ENCODE measurements at regions not wholly inside any gene's neighbourhood (a gene's known extent, or its start where the extent isn't known, plus 50 kb on each side); places are given as distances from the start of the nearest gene placed in this dataset.
"Not testable (repeated sequence)": the region's sequence is repeated elsewhere in the genome, so short reads cannot be mapped to it uniquely, and the experiment has no call there.

DNA sequence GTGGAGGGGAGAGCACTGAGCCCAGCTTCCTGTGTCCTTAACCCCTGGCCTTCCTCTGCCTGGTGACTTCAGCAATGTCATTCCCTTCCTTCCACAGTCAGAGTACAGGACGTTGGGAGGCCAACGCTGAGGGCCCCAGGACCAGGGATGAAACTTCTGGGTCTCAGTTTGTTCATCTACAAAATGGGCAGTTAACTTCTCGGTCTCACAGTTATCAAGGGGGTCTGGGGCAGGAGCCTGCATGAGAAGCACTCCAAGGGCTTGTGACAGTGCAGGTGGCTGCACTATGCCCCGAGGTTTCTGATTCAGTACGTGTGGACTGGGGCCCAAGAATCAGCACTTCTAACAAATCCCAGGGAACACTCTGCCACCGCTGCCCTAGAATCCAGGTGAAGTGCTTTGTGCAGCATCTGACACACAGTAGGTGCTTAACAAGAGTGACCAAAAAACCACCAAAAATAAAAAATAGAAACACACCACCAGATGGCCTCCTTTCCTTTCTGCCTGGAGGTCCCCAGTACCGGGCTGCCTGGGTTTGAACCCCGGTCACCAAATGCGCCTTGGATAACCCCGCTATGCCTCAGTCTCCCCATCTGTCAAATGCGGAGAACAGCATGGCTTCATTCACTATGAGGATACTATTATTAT is 80.4 kb downstream of the RFLNA start:
- TF ChIP-seq, protein P1, sequence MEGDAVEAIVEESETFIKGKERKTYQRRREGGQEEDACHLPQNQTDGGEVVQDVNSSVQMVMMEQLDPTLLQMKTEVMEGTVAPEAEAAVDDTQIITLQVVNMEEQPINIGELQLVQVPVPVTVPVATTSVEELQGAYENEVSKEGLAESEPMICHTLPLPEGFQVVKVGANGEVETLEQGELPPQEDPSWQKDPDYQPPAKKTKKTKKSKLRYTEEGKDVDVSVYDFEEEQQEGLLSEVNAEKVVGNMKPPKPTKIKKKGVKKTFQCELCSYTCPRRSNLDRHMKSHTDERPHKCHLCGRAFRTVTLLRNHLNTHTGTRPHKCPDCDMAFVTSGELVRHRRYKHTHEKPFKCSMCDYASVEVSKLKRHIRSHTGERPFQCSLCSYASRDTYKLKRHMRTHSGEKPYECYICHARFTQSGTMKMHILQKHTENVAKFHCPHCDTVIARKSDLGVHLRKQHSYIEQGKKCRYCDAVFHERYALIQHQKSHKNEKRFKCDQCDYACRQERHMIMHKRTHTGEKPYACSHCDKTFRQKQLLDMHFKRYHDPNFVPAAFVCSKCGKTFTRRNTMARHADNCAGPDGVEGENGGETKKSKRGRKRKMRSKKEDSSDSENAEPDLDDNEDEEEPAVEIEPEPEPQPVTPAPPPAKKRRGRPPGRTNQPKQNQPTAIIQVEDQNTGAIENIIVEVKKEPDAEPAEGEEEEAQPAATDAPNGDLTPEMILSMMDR (IDR thresholded peaks at IDR 0.05), result no peak
- no peak for TF ChIP-seq POLR2A (IDR thresholded peaks at IDR 0.05)
- Histone ChIP-seq H3K4me3 (no peak overlapping the region), H3K4me1 (peaks cover 41% of the 10 kb centered on the region), H3K27me3 (no peaks in the 10 kb centered on the region), H3K27ac (peak overlapping the region in 1 of 2 donors; percentile 39), H3K36me3 (ENCODE audit: low read depth, missing control alignments) (no peaks in the 10 kb centered on the region), H3K9me3 (no peaks in the 10 kb centered on the region)
- 80 to 84% methylated on average over 11 of the region's 11 CpGs for WGBS, 2 donors
- no peak for DNase-seq
- intact Hi-C loops (cut with DNase I; ENCODE audit: low total_unique reads), result loop anchor here (10.0 kb wide), 1 partner anchor 50 kb away; no protein-coding TSS in a partner anchor

DNA sequence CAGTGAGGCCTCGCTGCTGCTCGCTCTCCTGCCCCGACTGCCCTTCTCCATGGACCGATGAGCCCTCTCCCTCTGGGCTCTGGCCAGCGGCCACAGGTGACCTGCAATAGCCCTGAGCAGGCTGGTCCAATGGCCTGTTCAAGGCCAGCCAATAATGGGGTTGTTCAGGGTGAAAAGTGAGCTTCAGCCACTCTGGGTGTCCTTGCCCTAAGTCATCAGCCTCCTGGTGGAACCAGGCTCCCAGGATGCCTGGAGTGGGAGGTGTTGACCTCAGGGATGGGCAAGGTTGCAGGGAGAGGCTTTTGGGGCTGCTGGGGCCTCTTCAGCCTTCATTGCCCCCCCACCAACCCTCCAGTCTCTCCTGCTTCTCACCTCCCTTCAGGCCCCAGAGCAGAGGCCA is 79.7 kb downstream of the RFLNA start:
- no peak overlapping the region for H3K4me3 ChIP-seq
- H3K27me3 ChIP-seq, result no peaks in the 10 kb centered on the region
- no peaks in the 10 kb centered on the region for H3K36me3 ChIP-seq (ENCODE audit: low read depth, missing control alignments)
- peaks cover 42% of the 10 kb centered on the region for H3K4me1 ChIP-seq
- WGBS, 2 donors, result 52% methylated on average over 5 of the region's 5 CpGs; no CpG with 5 or more reads in 1 of the 2 donors
- TF ChIP-seq POLR2A (IDR thresholded peaks at IDR 0.05), result no peak
- TF ChIP-seq, protein P1 (IDR thresholded peaks at IDR 0.05), result no peak
- peak overlapping the region in 1 of 2 donors; percentile 39 for H3K27ac ChIP-seq
- DNase-seq, result peak; percentile 43
- H3K9me3 ChIP-seq, result no peaks in the 10 kb centered on the region
- intact Hi-C loops (cut with DNase I; ENCODE audit: low total_unique reads), result loop anchor here (10.0 kb wide), 1 partner anchor 50 kb away; no protein-coding TSS in a partner anchor

DNA sequence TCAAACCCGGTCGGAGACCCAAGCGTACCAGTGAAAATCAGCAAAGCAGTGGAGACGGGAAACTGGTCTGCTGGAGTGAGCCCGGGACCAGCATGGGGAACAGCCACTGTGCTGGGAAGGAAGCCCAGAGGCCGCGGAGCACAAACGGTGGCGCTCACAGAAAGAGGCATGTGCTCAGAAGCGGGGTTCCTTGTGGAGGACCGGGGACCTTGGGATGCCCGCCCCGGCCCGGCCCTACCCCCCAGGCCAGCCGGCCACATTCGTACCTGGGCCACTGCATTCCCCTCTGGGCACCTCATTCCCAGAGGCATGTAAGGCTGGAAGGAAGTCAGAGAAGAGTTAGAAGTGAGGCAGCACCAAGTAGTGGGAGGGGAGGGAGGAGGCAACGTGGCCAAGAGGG is 79.3 kb downstream of the RFLNA start:
- H3K27me3 ChIP-seq, result no peaks in the 10 kb centered on the region
- H3K4me3 ChIP-seq, result no peak overlapping the region
- H3K9me3 ChIP-seq, result no peaks in the 10 kb centered on the region
- peaks cover 41% of the 10 kb centered on the region for H3K4me1 ChIP-seq
- TF ChIP-seq POLR2A (IDR thresholded peaks at IDR 0.05), result no peak
- TF ChIP-seq, protein P1 (IDR thresholded peaks at IDR 0.05), result no peak
- peak overlapping the region in 1 of 2 donors; percentile 39 for H3K27ac ChIP-seq
- DNase-seq, result no peak
- WGBS, 2 donors, result 92 to 100% methylated on average over 5 to 17 of the region's 17 CpGs
- intact Hi-C loops (cut with DNase I; ENCODE audit: low total_unique reads), result loop anchor here (10.0 kb wide), 1 partner anchor 51 kb away; no protein-coding TSS in a partner anchor
- no peaks in the 10 kb centered on the region for H3K36me3 ChIP-seq (ENCODE audit: low read depth, missing control alignments)

DNA sequence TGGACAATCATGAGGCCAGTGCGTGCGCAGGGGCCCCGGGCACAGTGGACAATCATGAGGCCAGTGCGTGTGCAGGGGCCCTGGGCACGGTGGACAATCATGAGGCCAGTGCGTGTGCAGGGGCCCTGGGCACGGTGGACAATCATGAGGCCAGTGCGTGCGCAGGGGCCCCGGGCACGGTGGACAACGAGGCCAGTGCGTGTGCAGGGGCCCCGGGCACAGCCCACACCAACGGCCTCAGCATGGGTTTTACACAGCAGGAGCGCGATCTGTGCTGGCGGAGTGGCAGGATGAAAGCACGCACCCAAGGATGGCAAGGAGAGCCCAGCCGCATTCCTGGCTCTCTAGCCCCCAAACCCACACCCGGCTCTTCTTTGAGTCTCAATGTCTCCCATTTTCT is 78.8 kb downstream of the RFLNA start:
- peaks cover 44% of the 10 kb centered on the region for H3K4me1 ChIP-seq
- not testable (repeated sequence) for H3K36me3 ChIP-seq (ENCODE audit: low read depth, missing control alignments)

DNA sequence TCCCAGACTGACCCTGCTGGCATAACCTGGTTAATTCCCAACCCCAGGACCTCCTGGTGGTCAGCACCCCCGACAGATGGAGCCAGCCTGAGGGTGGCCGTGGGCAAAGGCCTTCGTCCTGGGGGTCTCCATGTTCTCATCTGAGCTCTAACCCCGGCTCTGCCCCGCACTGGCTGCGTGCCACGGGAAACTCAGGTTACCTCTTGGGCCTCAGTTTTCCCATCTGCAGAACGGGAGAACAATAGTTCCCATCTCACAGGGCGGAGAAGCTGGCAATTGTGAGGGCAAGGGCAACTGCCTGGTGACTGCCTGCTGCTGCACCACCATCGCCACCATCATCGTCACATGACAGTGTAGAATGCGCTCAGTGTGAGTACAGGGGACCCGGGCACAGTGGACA is 77.9 kb downstream of the RFLNA start:
- intact Hi-C loops (cut with DNase I; ENCODE audit: low total_unique reads), result loop anchor here (10.0 kb wide), 1 partner anchor 52 kb away; no protein-coding TSS in a partner anchor
- TF ChIP-seq, protein P1 (IDR thresholded peaks at IDR 0.05), result no peak
- TF ChIP-seq POLR2A (IDR thresholded peaks at IDR 0.05), result no peak
- H3K4me3 ChIP-seq, result no peak overlapping the region
- peaks cover 51% of the 10 kb centered on the region for H3K4me1 ChIP-seq
- no peaks in the 10 kb centered on the region for H3K36me3 ChIP-seq (ENCODE audit: low read depth, missing control alignments)
- peak overlapping the region; percentile 55 to 89 for H3K27ac ChIP-seq
- no peaks in the 10 kb centered on the region for H3K27me3 ChIP-seq
- no peak for DNase-seq
- H3K9me3 ChIP-seq, result no peaks in the 10 kb centered on the region
- 87 to 90% methylated on average over 8 to 13 of the region's 13 CpGs for WGBS, 2 donors

More for the DNA sequence above, 78.8 kb downstream of the RFLNA start:
- intact Hi-C loops (cut with DNase I; ENCODE audit: low total_unique reads), result loop anchor here (10.0 kb wide), 1 partner anchor 51 kb away; no protein-coding TSS in a partner anchor
- not testable (repeated sequence) for H3K9me3 ChIP-seq, DNase-seq, H3K27ac ChIP-seq, H3K27me3 ChIP-seq, H3K4me3 ChIP-seq
- 83% methylated on average over 3 to 13 of the region's 21 CpGs for WGBS, 2 donors
